Hepatic stellate cell (primary cell): ENCODE measurements at regions not wholly inside any gene's neighbourhood (a gene's known extent, or its start where the extent isn't known, plus 50 kb on each side); places are given as distances from the start of the nearest gene placed in this dataset.

Experiments
- DNase-seq: peaks from one replicate; pipeline ENCODE4 v3.0.0; 2011; ENCODE audit warnings: low spot score

DNA sequence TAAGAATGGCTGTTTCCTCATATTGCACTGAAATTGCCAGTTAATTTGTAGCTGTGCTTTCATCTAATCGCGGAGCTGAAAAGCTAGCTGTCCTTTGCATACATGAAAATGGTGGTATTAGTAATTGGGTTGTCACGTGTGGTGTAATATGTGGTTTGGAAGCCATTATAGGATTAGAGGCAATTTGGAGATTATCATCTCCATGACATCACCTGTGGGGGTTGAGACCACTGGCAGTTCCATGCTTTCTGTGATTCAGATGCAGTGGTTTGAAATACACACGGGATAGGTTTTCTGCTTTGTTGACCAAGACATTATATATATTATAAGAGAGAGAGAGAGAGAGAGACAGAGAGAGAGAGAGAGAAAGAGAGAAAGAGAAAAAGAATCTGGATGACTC is 180.8 kb downstream of the RAB11FIP2 start:
- no peak for DNase-seq

DNA sequence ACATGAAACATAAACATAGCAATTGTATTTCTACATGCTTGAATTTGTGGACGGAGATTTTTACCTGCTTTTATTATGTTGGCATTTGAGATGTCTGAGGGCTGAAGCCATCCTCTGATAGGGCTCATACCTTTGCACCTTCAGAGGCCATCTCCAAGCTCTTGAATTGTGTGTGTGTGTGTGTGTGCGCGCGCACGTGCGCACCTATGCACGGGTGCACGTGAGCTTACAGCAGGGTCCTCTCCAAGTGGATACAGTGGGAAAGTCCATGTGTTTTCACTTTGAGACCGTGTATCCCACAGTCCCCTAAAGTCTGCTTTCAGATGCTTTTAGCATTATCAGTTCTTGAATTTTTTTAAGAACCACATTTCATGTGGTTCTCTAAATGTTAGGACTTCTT is 178.6 kb downstream of the RAB11FIP2 start:
- DNase-seq, result no peak

GRCh38 chr10:117875793-117876192 is 170.9 kb downstream of the RAB11FIP2 start:
- no peak for DNase-seq

- no peak for DNase-seq
Observed at GRCh38 chr10:117876210-117876609, 170.5 kb downstream of the RAB11FIP2 start.

- no peak for DNase-seq
Observed at GRCh38 chr10:117878626-117879025, 168.1 kb downstream of the RAB11FIP2 start.

DNA sequence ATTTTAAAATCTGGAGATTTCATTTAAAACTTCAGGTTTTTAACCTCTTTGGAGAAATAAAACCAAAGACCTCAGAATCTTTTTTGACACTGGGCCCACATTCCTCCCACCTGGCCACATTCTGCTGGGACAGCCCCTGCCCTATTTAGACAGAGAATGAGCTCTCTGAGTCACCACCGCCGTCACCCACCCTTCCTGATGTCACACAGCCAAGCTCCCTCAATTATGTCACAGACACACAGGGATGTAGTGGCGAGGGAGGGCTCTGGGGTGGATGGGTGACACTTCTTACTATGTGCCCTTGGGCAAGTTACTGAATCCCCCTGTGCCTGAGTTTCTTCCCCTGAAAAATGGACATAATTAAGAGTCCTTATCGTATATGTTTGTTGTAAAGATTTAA is 162.6 kb downstream of the RAB11FIP2 start:
- DNase-seq, result no peak

DNA sequence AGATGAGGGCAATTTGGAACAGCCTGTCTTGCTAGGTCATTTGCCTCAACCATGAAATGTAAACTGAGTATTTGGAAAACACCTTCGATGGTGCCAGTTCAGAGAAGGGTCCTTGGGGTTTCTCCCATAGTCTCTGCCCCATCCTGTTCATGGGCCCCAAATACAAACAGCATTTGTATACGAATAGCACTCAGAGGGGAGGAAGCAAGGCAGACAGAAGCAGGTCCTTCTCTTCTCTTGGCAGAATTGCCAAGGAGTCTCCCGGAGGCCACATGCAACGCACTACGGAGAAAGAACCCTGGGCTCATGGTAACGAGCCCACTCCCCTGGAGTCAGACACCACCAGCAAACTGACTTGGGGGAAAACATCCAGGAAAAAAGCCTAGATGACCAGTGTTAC is 162.1 kb downstream of the RAB11FIP2 start:
- DNase-seq, result no peak

- DNase-seq, result no peak
Observed at GRCh38 chr10:117885206-117885829, 161.4 kb downstream of the RAB11FIP2 start.

DNA sequence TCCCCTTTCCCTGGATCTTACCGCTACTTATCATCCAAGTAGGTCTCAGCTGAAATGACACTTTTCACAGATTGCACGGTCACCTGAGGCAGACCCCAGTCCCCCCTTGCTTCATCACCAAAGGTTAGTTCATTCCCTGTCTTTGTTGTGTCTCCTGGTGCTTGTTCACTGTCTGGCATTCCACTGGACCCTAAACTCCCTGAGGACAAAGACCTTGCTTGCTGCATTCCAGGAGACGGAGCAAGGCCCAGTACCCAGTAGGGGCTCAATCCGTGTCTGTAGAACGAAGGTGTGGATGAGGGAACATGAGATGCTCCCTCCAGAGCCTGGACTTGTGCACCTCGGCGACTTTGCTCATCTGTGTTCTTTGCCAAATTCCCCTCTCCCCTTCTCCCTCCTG is 160.0 kb downstream of the RAB11FIP2 start:
- DNase-seq, result no peak

DNA sequence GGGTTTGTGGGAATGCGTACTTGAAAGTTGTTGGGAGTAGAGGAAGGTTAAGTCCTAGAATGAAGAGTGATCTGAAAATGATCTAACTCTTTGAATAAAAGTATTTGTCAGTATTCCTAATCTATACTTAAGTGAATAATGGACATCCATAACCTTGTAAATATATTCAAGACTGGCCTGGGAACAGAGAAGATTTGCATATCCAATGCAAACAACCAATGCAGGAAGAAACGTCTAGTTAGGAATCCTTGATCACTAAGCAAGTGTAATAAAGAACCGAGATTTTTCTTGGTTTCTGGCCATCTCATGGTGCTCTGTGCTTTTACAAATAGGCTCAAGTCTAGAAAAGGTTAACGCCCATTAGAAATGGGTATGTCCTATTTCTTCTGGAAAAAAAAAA is 157.1 kb downstream of the RAB11FIP2 start:
- no peak for DNase-seq

- DNase-seq, result no peak
Observed at GRCh38 chr10:117892681-117893220, 154.0 kb downstream of the RAB11FIP2 start.

DNA sequence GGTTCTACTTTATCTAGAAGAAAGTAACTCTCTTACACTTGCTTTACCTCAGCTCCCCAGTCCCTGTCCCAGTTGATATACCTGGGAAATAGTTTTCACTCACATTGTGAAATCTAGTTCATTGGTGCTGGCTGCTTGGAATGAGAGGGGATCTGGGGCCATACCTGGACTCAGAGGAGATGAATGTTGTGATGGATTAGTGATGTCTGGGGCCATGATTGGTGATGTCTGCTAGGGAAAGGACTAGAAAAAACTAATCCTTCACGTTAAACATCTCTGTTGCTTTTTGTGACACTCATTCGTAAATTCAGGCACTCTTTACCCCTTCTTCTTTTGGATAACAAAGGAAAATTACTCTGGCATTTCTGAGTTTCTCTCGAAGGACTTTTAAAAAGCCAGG is 152.4 kb downstream of the RAB11FIP2 start:
- no peak for DNase-seq

DNA sequence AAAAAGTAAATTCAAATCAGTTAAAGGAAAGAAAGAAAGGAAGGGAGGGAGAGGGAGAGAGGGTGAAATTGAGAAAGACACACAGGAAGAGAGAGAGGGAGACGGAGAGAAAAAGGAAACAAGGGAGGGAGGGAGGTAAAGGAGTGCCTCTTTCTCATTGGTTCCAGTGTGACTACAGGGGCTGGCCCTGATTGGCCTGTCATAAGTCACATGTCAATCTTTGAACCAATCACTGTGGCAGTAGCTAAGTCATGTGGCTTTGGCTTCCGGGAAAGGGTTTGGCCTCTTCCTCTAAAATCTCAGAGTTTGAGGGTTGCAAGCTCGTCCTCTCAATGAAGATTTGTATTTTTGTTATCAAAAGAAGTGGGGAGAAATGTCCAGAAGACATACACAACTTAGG is 150.2 kb downstream of the RAB11FIP2 start:
- DNase-seq, result no peak

DNA sequence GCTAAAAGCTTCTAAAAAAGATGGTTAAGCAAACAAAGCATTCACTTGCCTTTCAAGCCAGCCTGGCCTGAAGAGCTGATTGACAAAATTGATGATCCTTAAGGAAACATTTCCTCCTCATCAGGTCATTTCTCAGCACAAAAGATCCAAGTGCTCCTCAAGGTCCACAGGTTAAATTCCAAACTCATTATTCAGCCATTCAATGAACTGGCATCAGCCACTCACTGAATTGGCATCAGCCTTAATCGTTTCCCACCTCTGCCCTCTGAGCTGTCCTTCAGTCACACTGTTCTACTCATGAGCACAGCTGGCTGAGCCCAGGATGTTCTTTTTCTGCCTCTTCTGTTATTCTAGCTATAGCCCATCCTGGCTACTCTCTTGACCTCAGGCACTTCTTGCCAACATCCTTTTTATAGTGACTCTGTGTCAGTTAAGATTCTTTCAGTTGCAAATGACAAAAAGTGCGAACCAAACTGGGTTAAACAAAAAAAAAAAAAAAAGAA is 147.5 kb downstream of the RAB11FIP2 start:
- DNase-seq, result no peak

DNA sequence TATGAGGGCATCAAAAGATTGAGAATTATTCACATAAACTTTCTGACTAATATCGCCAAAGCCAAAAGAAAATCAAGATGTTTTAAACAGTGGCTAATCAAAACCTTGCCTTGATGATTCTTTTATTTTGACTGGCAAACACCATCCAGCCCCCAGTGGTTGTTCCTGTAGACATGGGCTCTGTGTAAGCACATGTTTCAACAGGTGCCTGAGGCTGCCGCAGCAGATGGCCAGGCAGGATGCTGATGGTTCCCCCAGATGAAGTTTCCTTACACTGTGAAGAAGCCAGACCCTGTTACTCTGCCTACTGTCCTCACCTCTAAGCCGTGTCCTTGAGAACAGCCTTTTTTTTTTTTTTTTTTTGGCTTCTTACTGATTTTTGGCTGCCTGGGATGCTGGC is 146.5 kb downstream of the RAB11FIP2 start:
- DNase-seq, result no peak

DNA sequence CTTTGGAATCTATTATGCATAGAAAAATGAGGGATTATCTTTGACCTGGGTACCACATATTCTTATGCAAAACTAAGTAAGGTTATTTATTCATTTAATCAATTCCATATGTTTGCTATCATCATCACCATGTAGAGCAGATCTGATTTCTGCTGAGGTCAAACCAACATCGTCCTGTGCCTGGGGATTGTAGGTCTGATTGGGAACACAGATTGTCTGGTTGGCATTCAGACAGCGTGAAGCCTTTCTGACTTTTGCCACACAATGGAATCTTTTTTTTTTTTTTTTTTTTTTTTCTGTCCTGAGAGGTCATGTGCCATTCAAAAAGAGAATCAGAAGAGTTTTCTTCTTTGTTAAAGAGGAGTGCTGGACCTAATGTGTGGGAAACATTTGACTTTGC is 142.9 kb downstream of the RAB11FIP2 start:
- DNase-seq, result no peak

DNA sequence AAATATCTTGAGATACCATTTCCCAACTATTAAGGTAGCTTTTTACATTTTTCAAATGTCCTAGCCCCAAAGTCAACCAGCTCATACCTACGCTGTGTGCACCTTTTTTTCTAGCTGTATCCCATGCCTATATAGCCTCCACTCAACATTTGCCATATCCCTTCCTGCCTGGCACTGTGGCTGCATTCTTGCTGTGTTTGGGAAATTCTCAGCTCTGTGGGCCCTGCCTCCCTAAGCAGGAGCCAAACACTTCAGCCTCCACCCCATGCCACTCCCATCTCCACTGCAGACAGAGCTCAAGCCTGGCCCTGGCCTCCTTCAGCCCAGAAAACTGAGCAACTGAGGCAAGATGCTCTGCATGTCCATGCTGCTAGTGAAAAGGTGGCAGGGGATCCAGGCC is 141.3 kb downstream of the RAB11FIP2 start:
- no peak for DNase-seq

GRCh38 chr10:117911684-117912083 is 135.1 kb downstream of the RAB11FIP2 start:
- DNase-seq, result no peak

DNA sequence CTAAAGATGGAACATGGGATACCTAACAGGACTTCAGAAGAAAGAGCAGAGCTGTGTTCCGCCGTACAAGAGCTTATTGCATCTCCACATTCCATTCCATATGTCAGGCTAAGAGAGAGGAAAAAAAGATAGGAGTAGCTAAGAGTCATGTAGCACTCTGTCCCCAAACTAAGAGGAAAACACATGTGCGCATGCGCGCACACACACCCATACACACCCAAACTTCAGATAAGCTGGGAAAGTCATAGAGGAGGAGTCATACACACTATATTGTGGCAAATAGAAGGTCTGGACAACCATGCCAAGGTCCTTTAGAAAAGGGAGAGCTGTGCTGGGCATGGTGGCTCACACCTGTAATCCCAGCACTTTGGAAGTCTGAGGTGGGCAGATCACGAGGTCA is 132.4 kb downstream of the RAB11FIP2 start:
- DNase-seq, result no peak

DNA sequence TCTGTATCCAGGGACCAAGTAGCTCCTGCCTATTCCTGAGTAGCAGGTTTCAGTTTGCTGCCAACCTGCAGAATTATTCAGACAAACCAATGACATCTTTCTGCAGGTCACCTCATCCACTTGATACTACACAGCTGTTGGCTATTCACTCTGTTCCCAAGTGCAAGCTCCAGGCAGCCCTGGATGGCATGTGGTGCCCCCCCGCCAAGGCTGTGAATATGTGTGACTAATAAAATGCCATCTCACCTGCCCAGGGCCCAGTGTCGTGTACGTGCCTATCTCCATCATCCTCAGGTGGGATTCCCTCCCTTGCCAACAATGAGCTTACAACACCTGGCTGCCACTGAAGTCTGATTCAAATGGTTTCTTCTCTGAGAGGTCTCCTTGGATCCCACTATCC is 125.8 kb downstream of the RAB11FIP2 start:
- DNase-seq, result no peak

- DNase-seq, result no peak
Observed at GRCh38 chr10:117921421-117921820, 125.3 kb downstream of the RAB11FIP2 start.

GRCh38 chr10:117924820-117925219 is 121.9 kb downstream of the RAB11FIP2 start:
- DNase-seq, result no peak

GRCh38 chr10:117925369-117925768 is 121.4 kb downstream of the RAB11FIP2 start:
- no peak for DNase-seq

GRCh38 chr10:117926491-117926890 is 120.2 kb downstream of the RAB11FIP2 start:
- no peak for DNase-seq
